Small intestine (tissue), 7 donors: ENCODE measurements at regions not wholly inside any gene's neighbourhood (a gene's known extent, or its start where the extent isn't known, plus 50 kb on each side); places are given as distances from the start of the nearest gene placed in this dataset.

ENCODE experiments used
- DNase-seq, 2 donors: peaks; one replicate each; pipeline versions ENCODE4 v3.0.0 to v3.0.0-alpha.2; 2013
- FAIRE-seq: peaks from 2 replicates; lab custom pipeline; 2012; peaks lifted over from hg19 to GRCh38; lab: Jason Lieb, UNC
- H3K27ac ChIP-seq, 3 donors: one replicate each; pipeline ENCODE4 v1.5.1; 2013; ENCODE audit warnings: low read length in 2 of 3, mild to moderate bottlenecking in 2 of 3, control low read depth in 1 of 3, inconsistent platforms in 1 of 3, low read depth in 1 of 3, moderate library complexity in 1 of 3
- H3K27me3 ChIP-seq, 3 donors: one replicate each; pipeline ENCODE4 v1.6.1; 2013; ENCODE audit warnings: low read length in 3 of 3, inconsistent platforms in 1 of 3; ENCODE audit not compliant: control insufficient read depth in 3 of 3, insufficient read depth in 3 of 3
- H3K36me3 ChIP-seq, 3 donors: one replicate each; pipeline ENCODE4 v1.6.1; 2013; ENCODE audit warnings: low read length in 3 of 3, inconsistent platforms in 1 of 3, low read depth in 1 of 3, mild to moderate bottlenecking in 1 of 3, moderate library complexity in 1 of 3; ENCODE audit not compliant: control insufficient read depth in 3 of 3, insufficient read depth in 2 of 3
- H3K4me1 ChIP-seq, 3 donors: one replicate each; pipeline ENCODE4 v1.6.1; 2013; ENCODE audit warnings: low read length in 2 of 3, inconsistent platforms in 1 of 3, low read depth in 1 of 3, mild to moderate bottlenecking in 1 of 3, moderate library complexity in 1 of 3; ENCODE audit not compliant: control insufficient read depth in 3 of 3, insufficient read depth in 2 of 3
- H3K4me3 ChIP-seq, 3 donors: one replicate each; pipeline ENCODE4 v1.5.1; 2013; ENCODE audit warnings: low read length in 3 of 3, control low read depth in 1 of 3, inconsistent platforms in 1 of 3, low read depth in 1 of 3, mild to moderate bottlenecking in 1 of 3, moderate library complexity in 1 of 3
- H3K9me3 ChIP-seq, 2 donors: one replicate each; pipeline ENCODE4 v1.6.1; 2013; ENCODE audit warnings: low read depth in 1 of 2, low read length in 1 of 2; ENCODE audit not compliant: control insufficient read depth in 2 of 2, insufficient read depth in 1 of 2
- WGBS, 3 donors: extraction: QIAGEN DNeasy Blood & Tissue Kit; methylation state at CpG; one replicate each; pipeline ENCODE4 v1.1.7; 2013; 5-methylcytosine and 5-hydroxymethylcytosine counted together
- donor health status: healthy with polysubstance abuse.
- donor health status: control.
- donor health status: control.
- donor health status: Bipolar disorder and iron deficiency.
- donor health status: healthy.

DNA sequence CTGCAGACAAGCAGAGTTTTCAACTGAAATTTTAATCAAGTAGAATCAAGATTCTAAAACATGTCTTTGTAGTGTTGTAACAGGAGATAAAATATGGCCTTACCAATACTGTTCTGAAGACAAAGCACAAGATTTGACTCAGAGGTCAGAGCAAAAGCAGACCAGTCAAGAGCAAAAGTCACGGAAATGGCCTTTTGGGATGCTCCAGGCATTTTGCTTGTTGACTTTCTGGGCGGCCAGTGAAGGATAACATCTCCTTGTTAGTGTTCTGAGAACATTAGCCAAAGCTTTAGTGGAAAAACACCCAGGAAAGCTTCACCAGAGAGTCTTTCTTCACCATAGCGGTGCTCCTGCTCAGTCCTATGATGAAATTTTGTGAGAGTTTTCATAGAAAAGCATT is 590.6 kb downstream of the ARL4A start:
- Histone ChIP-seq H3K4me3 (no peak overlapping the region), H3K27ac (no peak overlapping the region), H3K9me3 (peaks cover 0 to 2% of the 10 kb centered on the region in 2 donors), H3K36me3 (no peaks in the 10 kb centered on the region), H3K4me1 (no peaks in the 10 kb centered on the region), H3K27me3 (no peaks in the 10 kb centered on the region)
- DNase-seq (no peak), FAIRE-seq (no peak)
- WGBS, 3 donors, result 31 to 46% (median 46%) methylated on average over 3 of the region's 3 CpGs

DNA sequence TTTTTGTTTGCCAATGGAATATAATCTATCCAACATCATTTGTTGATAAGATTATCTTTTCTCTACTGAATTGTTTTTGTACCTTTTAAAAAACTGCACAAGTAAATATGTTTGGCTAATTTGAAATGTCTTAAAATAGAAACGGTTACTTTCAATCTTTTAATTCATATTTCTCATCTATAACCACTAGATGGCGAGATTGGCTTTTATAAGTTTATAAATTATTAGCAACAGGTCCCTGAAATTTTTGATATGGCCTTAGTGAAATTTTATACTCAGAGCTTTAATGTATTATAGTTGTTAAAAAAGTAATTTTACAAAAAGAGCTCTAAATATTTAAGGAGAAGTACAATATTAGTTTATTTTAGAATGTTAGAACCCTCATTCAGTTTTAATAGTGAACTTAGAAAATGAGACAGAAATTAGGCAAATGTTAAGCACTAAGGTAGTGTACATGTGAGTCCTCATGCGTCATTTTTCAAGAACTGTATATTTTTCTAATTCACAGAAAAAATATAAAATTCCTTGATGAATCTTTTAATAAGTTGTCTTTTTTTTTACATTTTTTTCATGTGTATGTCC is 592.5 kb downstream of the ARL4A start:
- H3K4me3 ChIP-seq, result no peak overlapping the region
- WGBS, 3 donors, result 29 to 32% (median 31%) methylated on average over 3 of the region's 3 CpGs
- H3K9me3 ChIP-seq, result no peaks in the 10 kb centered on the region
- peak; percentile 97 for FAIRE-seq
- no peaks in the 10 kb centered on the region for H3K4me1 ChIP-seq
- no peaks in the 10 kb centered on the region for H3K36me3 ChIP-seq
- H3K27me3 ChIP-seq, result no peaks in the 10 kb centered on the region
- DNase-seq, result peak; percentile 10 to 29
- no peak overlapping the region for H3K27ac ChIP-seq

DNA sequence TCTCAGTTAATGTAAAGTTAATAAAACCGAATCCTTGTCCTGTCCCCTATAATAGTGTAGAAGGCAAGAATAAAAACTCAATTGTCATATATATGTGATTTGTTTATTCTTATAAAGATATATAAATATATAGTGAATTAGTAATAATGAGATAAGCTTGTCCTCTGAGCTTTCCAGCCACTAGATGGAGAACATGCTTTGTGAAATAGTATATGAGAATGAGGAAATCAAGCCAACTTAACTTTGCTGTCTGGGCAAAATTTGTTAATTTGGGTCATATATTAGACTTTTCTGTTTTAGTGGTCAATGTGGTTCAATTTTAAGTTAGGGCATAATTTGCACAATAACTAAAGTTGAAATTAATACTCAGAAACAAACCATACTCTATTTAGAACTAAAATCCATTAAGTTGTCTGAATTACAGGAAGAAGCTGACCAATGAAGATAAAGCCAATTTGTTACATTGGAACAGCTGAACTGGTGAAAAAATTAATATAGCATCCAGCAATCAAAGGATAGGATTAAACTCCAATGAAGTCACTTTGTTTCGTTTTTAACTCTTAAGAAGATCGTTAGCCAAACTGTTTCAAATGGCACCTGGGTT is 595.0 kb downstream of the ARL4A start:
- WGBS, 3 donors, result 46 to 72% (median 56%) methylated on average over 3 of the region's 3 CpGs
- no peaks in the 10 kb centered on the region for H3K4me1 ChIP-seq
- no peak overlapping the region for H3K4me3 ChIP-seq
- H3K9me3 ChIP-seq, result no peaks in the 10 kb centered on the region
- no peaks in the 10 kb centered on the region for H3K36me3 ChIP-seq
- DNase-seq (peak in 1 of 2 donors; percentile 9), FAIRE-seq (peak; percentile 49)
- no peak overlapping the region for H3K27ac ChIP-seq
- no peaks in the 10 kb centered on the region for H3K27me3 ChIP-seq

DNA sequence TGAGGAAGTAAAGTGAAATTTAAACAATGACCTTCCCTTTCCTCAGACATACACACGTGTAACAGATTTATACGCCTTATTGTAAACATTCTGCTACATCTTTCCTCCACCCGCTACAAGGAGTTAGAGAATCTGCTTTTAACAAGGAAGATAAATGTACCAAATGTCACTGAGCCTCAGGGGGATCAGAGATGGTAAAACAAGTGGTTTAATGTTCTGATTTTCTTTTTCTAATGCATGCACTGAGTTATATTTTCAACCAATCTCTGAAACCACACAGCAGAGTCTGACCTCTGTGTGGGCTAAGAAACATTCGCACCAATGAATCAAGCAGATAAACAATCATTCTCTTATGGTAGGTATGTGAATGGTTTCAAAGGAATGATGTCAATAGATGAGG is 599.5 kb downstream of the ARL4A start:
- FAIRE-seq (no peak), DNase-seq (no peak)
- Histone ChIP-seq H3K27ac (no peak overlapping the region), H3K27me3 (no peaks in the 10 kb centered on the region), H3K9me3 (no peaks in the 10 kb centered on the region), H3K4me1 (no peaks in the 10 kb centered on the region), H3K36me3 (no peaks in the 10 kb centered on the region), H3K4me3 (no peak overlapping the region)
- WGBS, 3 donors, result 47 to 67% (median 51%) methylated on average over 4 of the region's 4 CpGs

DNA sequence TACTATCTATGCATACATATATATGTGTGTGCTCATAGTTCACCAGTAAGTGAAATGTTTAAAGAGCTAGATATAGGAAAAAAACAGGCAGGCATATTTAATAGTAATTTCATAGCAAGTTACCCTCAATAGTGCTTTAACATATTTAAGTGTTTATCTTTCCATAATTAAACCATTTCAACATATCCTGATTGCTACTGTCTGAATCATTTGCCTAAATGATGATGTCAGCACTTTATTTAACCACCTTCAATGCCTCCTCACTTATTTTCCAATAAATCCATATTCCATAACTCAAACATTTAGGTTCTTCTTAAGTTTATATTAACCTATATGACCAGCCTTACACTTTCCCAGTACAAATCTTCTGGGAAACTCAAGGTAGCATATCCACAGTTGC is 601.1 kb downstream of the ARL4A start:
- no peak for FAIRE-seq
- H3K4me3 ChIP-seq, result no peak overlapping the region
- no peaks in the 10 kb centered on the region for H3K4me1 ChIP-seq
- H3K36me3 ChIP-seq, result no peaks in the 10 kb centered on the region
- no peak overlapping the region for H3K27ac ChIP-seq
- DNase-seq, result no peak
- H3K9me3 ChIP-seq, result no peaks in the 10 kb centered on the region
- no peaks in the 10 kb centered on the region for H3K27me3 ChIP-seq

DNA sequence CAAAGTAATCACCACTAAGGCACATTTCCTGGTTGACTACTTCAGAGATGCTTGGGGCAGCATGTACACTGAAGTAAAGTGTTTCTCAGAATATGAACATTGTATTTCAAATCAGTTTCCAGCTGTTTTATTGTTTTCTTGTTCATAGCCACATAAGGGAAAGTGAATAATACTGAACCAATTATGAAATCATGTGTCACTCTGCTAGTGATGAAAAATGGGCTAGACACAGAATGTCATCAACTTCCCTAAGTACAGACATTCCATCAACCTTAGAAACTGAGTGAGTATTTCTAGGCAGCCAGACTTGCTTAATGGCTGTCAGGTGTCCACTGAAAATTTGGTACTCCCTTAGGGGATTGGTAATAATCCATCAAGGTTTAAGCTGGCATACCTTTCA is 603.5 kb downstream of the ARL4A start:
- H3K9me3 ChIP-seq, result no peaks in the 10 kb centered on the region
- H3K27ac ChIP-seq, result no peak overlapping the region
- FAIRE-seq (no peak), DNase-seq (no peak)
- H3K27me3 ChIP-seq, result no peaks in the 10 kb centered on the region
- H3K4me3 ChIP-seq, result no peak overlapping the region
- H3K4me1 ChIP-seq, result no peaks in the 10 kb centered on the region
- no peaks in the 10 kb centered on the region for H3K36me3 ChIP-seq

DNA sequence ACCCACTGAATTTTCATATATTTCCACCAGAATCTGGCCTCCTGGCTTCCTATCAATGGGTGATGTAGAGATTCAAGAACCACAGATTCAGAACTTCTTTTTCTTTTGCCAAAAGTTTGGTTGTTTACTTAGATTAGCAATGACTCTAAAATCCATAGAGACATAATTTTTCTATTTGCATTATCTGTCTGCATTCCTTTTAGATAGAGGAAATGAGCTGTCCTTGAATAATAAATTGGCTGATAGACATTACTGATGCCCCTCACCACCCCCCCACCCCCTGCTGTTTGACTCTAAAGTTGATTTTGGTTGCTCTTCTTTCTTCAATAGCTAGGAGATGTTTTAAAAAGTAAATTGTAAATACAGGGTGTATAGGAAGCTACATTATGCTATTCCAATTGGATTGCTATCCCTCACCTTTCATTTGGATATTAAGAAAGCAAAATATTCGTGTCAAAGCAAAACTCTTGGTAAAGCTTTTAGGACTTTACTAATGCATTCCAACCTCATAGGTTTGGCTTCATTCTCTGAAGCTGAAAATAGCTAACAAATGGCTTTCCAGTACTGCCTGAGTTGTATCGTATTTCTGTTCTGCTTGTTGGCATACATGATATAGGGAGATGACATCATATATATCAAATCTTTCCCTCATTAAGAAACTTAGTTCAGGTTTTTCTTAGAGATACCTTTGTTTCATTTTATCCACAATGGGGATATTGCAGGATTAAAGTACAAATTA is 606.0 kb downstream of the ARL4A start:
- Histone ChIP-seq H3K9me3 (no peaks in the 10 kb centered on the region), H3K36me3 (no peaks in the 10 kb centered on the region), H3K27ac (no peak overlapping the region), H3K4me1 (no peaks in the 10 kb centered on the region), H3K4me3 (no peak overlapping the region), H3K27me3 (no peaks in the 10 kb centered on the region)
- DNase-seq (no peak), FAIRE-seq (no peak)
- 74 to 76% (median 74%) methylated on average over 2 of the region's 2 CpGs for WGBS, 3 donors

DNA sequence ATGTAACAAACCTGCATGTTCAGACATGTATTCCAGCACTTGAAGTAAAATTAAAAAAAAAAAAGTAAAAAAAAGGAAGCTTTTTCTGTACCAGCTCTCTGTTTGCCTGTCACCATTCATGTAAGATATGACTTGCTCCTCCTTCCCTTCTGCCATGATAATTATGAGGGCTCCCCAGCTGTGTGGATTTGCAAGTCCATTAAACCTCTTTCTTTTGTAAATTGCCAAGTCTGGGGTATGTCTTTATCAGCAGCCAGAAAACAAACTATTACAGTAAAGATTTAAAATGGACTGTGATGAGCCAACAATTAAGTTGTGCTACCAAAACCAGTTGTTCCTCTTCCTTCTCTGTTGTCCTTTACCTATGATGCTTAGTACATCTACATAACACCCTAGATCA is 619.6 kb downstream of the ARL4A start:
- no peaks in the 10 kb centered on the region for H3K4me1 ChIP-seq
- no peaks in the 10 kb centered on the region for H3K27me3 ChIP-seq
- no peaks in the 10 kb centered on the region for H3K36me3 ChIP-seq
- no peak overlapping the region for H3K4me3 ChIP-seq
- no peak for FAIRE-seq
- no peak overlapping the region for H3K27ac ChIP-seq
- H3K9me3 ChIP-seq, result peaks cover 0 to 3% of the 10 kb centered on the region in 2 donors
- DNase-seq, result no peak
